HFFc6 (cell line): ENCODE measurements at regions not wholly inside any gene's neighbourhood (a gene's known extent, or its start where the extent isn't known, plus 50 kb on each side); places are given as distances from the start of the nearest gene placed in this dataset.

ENCODE experiments used
- DNase-seq: peaks from one replicate; pipeline ENCODE4 v3.0.0-alpha.2; 2018
- H3K27ac Mint-ChIP-seq: 2 replicates; pipeline ENCODE4 v1.8.0; 2020; ENCODE audit warnings: mild to moderate bottlenecking, mixed read lengths
- H3K27me3 Mint-ChIP-seq: 2 replicates; pipeline ENCODE4 v1.8.0; 2021; ENCODE audit warnings: mild to moderate bottlenecking, moderate library complexity, mixed read lengths; ENCODE audit not compliant: insufficient read depth
- H3K36me3 Mint-ChIP-seq: 2 replicates; pipeline ENCODE4 v1.8.0; 2021; ENCODE audit warnings: low read depth, mixed read lengths
- H3K4me1 Mint-ChIP-seq: 2 replicates; pipeline ENCODE4 v1.8.0; 2020; ENCODE audit warnings: low read depth, mixed read lengths
- H3K4me3 Mint-ChIP-seq: 2 replicates; pipeline ENCODE4 v1.8.0; 2020; ENCODE audit warnings: mild to moderate bottlenecking, moderate library complexity, mixed read lengths
- H3K9me3 Mint-ChIP-seq: 2 replicates; pipeline ENCODE4 v1.8.0; 2020; ENCODE audit warnings: mild to moderate bottlenecking, mixed read lengths
- TF ChIP-seq, protein P1 (sequence below): fragments of 200-600 bp; sonication (generic); IDR thresholded peaks from 2 replicates; pipeline ENCODE4 v1.5.0; 2021; ENCODE audit warnings: antibody characterized with exemption, mild to moderate bottlenecking

DNA sequence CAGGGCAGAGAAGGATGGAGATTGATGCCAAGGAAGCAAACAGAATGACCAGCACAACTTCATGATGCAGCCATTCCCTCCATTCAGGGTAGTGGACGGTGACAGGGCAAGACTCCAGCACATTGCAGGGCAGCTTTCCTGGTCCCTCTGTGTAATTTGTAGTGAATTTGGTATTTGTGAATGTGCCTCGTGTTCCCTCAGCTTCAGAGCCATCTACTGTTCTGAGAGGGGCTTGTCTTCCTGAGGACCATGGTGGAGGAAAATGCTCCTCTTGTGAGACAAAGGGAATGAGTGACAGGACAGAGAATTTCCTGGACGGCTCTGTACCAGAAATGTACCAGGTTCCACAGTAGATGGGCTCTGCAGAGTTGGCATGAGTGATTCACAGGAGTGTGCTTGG, 132.1 kb downstream of the ADRA2A start:
- TF ChIP-seq, protein P1, sequence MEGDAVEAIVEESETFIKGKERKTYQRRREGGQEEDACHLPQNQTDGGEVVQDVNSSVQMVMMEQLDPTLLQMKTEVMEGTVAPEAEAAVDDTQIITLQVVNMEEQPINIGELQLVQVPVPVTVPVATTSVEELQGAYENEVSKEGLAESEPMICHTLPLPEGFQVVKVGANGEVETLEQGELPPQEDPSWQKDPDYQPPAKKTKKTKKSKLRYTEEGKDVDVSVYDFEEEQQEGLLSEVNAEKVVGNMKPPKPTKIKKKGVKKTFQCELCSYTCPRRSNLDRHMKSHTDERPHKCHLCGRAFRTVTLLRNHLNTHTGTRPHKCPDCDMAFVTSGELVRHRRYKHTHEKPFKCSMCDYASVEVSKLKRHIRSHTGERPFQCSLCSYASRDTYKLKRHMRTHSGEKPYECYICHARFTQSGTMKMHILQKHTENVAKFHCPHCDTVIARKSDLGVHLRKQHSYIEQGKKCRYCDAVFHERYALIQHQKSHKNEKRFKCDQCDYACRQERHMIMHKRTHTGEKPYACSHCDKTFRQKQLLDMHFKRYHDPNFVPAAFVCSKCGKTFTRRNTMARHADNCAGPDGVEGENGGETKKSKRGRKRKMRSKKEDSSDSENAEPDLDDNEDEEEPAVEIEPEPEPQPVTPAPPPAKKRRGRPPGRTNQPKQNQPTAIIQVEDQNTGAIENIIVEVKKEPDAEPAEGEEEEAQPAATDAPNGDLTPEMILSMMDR, result no peak
- no peaks in the 10 kb centered on the region; the same call in 1 of the 2 replicates for H3K27me3 Mint-ChIP-seq
- peaks cover 6% of the 10 kb centered on the region; the same call in 1 of the 2 replicates for H3K36me3 Mint-ChIP-seq
- peaks cover 6% of the 10 kb centered on the region; the same call in 1 of the 2 replicates for H3K4me1 Mint-ChIP-seq
- H3K27ac Mint-ChIP-seq, result no peak overlapping the region
- H3K4me3 Mint-ChIP-seq, result no peak overlapping the region
- H3K9me3 Mint-ChIP-seq, result peaks cover 20% of the 10 kb centered on the region
- no peak for DNase-seq

DNA sequence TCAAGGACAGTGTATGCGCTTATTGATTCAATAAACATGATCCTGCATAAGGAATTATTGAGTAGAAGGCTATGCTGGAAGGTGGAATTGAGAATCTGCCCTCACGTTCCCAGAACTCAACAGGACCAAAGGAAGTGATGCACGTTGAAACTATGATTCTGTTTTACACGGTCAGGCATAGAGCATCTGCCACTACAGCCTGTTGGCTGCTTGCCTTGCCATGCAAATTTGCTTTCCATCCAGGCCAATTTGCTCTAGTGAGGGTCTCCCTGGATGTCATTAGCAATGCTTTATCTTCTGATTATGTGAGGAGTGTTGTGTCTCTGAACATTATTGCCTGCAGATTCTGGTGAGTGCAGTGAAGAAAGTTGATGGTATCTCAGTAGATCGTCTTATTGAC, 132.9 kb downstream of the ADRA2A start:
- Mint-ChIP-seq H3K27ac (no peak overlapping the region), H3K4me3 (no peak overlapping the region), H3K9me3 (peaks cover 20% of the 10 kb centered on the region), H3K4me1 (peaks cover 6% of the 10 kb centered on the region; the same call in 1 of the 2 replicates), H3K27me3 (no peaks in the 10 kb centered on the region; the same call in 1 of the 2 replicates), H3K36me3 (peaks cover 6% of the 10 kb centered on the region; the same call in 1 of the 2 replicates)
- TF ChIP-seq, protein P1, result no peak
- DNase-seq, result peak; percentile 1

DNA sequence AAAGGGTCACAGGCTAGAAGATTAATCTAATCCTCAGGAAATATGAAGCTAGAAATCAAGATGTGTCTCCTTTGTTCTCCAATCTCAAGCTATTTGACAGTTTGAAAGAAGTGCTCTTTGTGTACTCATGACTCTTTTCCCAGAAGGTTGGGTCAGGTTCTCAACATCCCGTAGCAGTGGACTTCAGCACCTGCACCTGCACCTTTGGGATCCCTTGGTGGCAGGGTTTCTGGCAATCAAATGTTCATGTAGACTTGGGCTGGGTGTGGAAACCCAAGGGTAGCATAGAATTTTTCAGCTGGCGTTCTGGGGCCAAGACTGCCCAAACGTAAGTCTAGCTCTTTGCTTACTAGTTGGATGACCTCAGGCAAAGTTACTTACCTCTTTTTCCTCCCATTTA, 134.4 kb downstream of the ADRA2A start:
- Mint-ChIP-seq H3K36me3 (peaks cover 6% of the 10 kb centered on the region; the same call in 1 of the 2 replicates), H3K27me3 (no peaks in the 10 kb centered on the region; the same call in 1 of the 2 replicates), H3K9me3 (peaks cover 24% of the 10 kb centered on the region), H3K27ac (no peak overlapping the region), H3K4me1 (peaks cover 6% of the 10 kb centered on the region; the same call in 1 of the 2 replicates), H3K4me3 (no peak overlapping the region)
- TF ChIP-seq, protein P1, result no peak
- no peak for DNase-seq

DNA sequence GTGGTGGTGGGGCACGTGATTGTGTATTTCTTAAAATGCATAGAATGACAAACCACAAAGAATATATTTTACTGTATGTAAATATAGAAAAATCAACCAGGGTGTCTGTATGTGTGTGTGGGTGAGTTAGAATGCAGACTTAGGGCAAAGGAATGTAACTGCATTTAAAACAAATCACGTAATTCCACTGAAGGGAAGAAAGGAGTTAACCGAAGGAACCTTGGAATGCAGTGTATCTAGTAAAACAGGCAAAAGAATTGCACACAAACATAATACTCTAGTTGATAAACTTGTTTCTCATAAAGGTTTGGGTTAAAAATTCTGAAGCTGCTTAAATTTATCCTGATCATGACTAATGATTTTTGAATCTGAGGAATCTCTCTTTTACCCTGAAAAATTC, 134.9 kb downstream of the ADRA2A start:
- Mint-ChIP-seq H3K36me3 (peaks cover 6% of the 10 kb centered on the region; the same call in 1 of the 2 replicates), H3K27ac (no peak overlapping the region), H3K27me3 (no peaks in the 10 kb centered on the region; the same call in 1 of the 2 replicates), H3K9me3 (peaks cover 19% of the 10 kb centered on the region), H3K4me3 (no peak overlapping the region), H3K4me1 (peaks cover 6% of the 10 kb centered on the region; the same call in 1 of the 2 replicates)
- peak; percentile 62 for DNase-seq
- TF ChIP-seq, protein P1, result no peak

DNA sequence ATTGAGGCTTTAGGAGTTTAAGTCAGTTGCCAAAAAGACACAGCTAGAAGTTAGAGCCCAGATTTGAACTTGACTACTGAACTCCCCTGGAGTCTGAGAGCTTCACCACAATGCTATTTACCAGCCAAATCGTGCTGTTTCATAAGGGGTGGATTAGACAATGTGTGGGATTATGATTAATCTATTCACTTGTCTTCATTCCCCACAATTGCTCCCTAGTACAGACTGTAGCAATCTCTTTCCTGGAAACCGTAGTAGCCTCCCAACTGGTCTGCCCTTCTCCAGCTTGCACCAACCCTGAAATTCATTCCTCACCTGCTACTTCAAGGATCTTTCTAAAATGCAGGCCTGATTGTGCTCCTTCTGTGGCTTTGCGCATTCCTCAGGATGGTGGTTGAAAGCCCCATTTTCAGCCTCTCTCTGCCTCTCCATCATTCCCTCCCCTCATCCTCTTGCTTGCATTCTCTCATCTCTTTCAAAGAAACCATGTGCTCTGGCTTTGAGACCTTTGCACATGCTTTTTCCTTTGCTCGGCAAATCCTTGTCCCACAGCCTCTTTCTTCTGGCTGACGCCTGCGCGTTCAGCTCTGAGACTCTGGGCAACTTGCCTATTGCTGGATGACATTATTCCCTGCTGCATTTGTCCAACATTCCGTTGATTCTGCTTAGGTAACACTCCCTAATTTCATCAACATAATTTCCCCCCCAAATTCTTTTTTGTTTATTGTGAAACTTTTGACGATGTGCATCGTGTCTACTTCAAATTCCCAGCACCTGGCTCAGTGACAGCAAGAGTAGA, 145.1 kb downstream of the ADRA2A start:
- TF ChIP-seq, protein P1, result no peak
- Mint-ChIP-seq H3K9me3 (peaks cover 33% of the 10 kb centered on the region), H3K36me3 (no peaks in the 10 kb centered on the region), H3K4me3 (no peak overlapping the region), H3K27me3 (peaks cover 1% of the 10 kb centered on the region; the same call in 1 of the 2 replicates), H3K4me1 (no peaks in the 10 kb centered on the region), H3K27ac (no peak overlapping the region)
- no peak for DNase-seq
